ENCODE measurements at regions not wholly inside any gene's neighbourhood (a gene's known extent, or its start where the extent isn't known, plus 50 kb on each side); places are given as distances from the start of the nearest gene placed in this dataset.

DNA sequence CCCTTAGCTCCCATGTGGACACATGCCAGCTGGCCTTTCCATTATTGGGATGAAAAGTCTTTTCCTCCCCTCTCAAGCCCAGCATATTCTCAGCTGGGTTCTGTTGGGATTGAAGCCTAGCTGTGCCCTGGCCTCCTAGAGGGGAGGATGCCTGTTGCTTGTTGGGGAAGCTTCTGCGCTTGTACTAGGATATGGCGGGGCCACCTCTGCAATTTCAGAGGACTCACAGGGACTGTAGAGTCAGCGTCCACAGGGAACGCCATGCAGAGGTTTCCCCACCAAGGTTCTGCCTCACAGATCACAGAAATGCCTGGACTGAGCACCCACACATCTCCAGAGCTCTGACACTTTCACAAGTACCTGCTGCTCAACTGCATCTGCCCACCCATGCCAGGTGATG lies 288.7 kb upstream of the FOXQ1 start:
- TF ChIP-seq CTCF (IDR thresholded peaks at IDR 0.05) = no peak
- no peak for TF ChIP-seq POLR2A (IDR thresholded peaks at IDR 0.05)

All from testis (tissue), 2 donors.